A549 (cell line): ENCODE measurements at regions not wholly inside any gene's neighbourhood (a gene's known extent, or its start where the extent isn't known, plus 50 kb on each side); places are given as distances from the start of the nearest gene placed in this dataset.

Experiments used
- CEBPB ChIP-seq, 2 experiments: fragments of >200 bp in 1 of 2; sonication (Bioruptor Twin) in 1 of 2; formaldehyde crosslinking in 1 of 2; IDR thresholded peaks; 2 replicates each; pipeline ENCODE4 v1.6.1; 2012 to 2016
- CTCF ChIP-seq: fragments of >200 bp; sonication (Bioruptor Twin); formaldehyde crosslinking; IDR thresholded peaks from 3 replicates; pipeline ENCODE4 v1.5.1; 2016
- EP300 ChIP-seq, 2 experiments: fragments of >200 bp; sonication (Bioruptor Twin); formaldehyde crosslinking; IDR thresholded peaks; 2 replicates in 1 of 2; 3 replicates in 1 of 2; pipeline ENCODE4 v1.6.1; 2016 to 2017
- HMGXB4 ChIP-seq: fragments of 250-450 bp; sonication (Bioruptor Pico); IDR thresholded peaks from 2 replicates; pipeline ENCODE4 v1.5.0; 2021; ENCODE audit warnings: mild to moderate bottlenecking, moderate library complexity, borderline replicate concordance
- MYC ChIP-seq: IDR thresholded peaks from 2 replicates; pipeline ENCODE4 v1.6.1; 2012; ENCODE audit warnings: mild to moderate bottlenecking, inconsistent platforms, low read length, improper control_type of control experiment, borderline replicate concordance
- NFE2L2 ChIP-seq: fragments of 150-350 bp; conservative IDR thresholded peaks from 2 replicates; pipeline ENCODE4 v1.6.1; 2014; ENCODE audit warnings: low read length
- USF2 ChIP-seq: fragments of 450-650 bp; IDR thresholded peaks from 2 replicates; pipeline ENCODE4 v1.6.1; 2014; ENCODE audit warnings: antibody characterized with exemption
- ZFP36 ChIP-seq: fragments of 450-650 bp; IDR thresholded peaks from 2 replicates; pipeline ENCODE4 v1.6.1; 2014; ENCODE audit warnings: borderline replicate concordance; ENCODE audit not compliant: partially characterized antibody

GRCh38 chr9:28839778-28840430, 1266.6 kb upstream of the C9orf72 start:
- TF ChIP-seq ZFP36 (no peak), EP300 (IDR thresholded peaks at IDR 0.05) (no peak), NFE2L2 (no peak), HMGXB4 (CRISPR knock-in tag) (no peak), CTCF (no peak), CEBPB (IDR thresholded peaks at IDR 0.05) (no peak), USF2 (no peak), MYC (no peak)
